Mesenchymal stem cell (in vitro differentiated cells and primary cell): ENCODE measurements at regions not wholly inside any gene's neighbourhood (a gene's known extent, or its start where the extent isn't known, plus 50 kb on each side); places are given as distances from the start of the nearest gene placed in this dataset.
A peak's percentile ranks its signal among the peaks of the same experiment; 100 is the strongest.
"Not testable (repeated sequence)": the region's sequence is repeated elsewhere in the genome, so short reads cannot be mapped to it uniquely, and the experiment has no call there.

Experiments
- DNase-seq: peaks from one replicate; pipeline ENCODE4 v3.0.0-alpha.2; 2013
- H2AFZ ChIP-seq: one replicate; pipeline ENCODE4 v1.6.1; 2013; ENCODE audit warnings: low read depth, mild to moderate bottlenecking, control low read depth, inconsistent platforms, low read length, moderate library complexity
- H2AK5ac ChIP-seq: 2 replicates; pipeline ENCODE4 v1.6.1; 2013; ENCODE audit warnings: low read length, moderate library complexity, mild to moderate bottlenecking, inconsistent platforms; ENCODE audit not compliant: severe bottlenecking
- H2BK120ac ChIP-seq: one replicate; pipeline ENCODE4 v1.6.1; 2013; ENCODE audit warnings: low read depth, mild to moderate bottlenecking, inconsistent platforms, low read length, moderate library complexity
- H2BK12ac ChIP-seq, 2 experiments: one replicate each; pipeline ENCODE4 v1.6.1; 2013; ENCODE audit warnings: inconsistent platforms in 2 of 2, low read length in 2 of 2, mild to moderate bottlenecking in 2 of 2, moderate library complexity in 2 of 2, control low read depth in 1 of 2
- H2BK15ac ChIP-seq: one replicate; pipeline ENCODE4 v1.6.1; 2013; ENCODE audit warnings: mild to moderate bottlenecking, low read depth, inconsistent platforms; ENCODE audit not compliant: poor library complexity, severe bottlenecking
- H2BK5ac ChIP-seq: 2 replicates; pipeline ENCODE4 v1.6.1; 2013; ENCODE audit warnings: low read depth, mild to moderate bottlenecking, low read length, control low read depth, inconsistent platforms; ENCODE audit not compliant: poor library complexity, severe bottlenecking
- H3K14ac ChIP-seq, 2 experiments: one replicate each; pipeline ENCODE4 v1.6.1; 2013; ENCODE audit warnings: inconsistent platforms in 2 of 2, low read length in 2 of 2, control low read depth in 1 of 2, mild to moderate bottlenecking in 1 of 2, moderate library complexity in 1 of 2
- H3K18ac ChIP-seq, 2 experiments: one replicate each; pipeline ENCODE4 v1.6.1; 2013; ENCODE audit warnings: inconsistent platforms in 2 of 2, low read length in 2 of 2, control low read depth in 1 of 2, low read depth in 1 of 2, mild to moderate bottlenecking in 1 of 2
- H3K23ac ChIP-seq, 2 experiments: one replicate each; pipeline ENCODE4 v1.6.1; 2013; ENCODE audit warnings: inconsistent platforms in 2 of 2, low read length in 2 of 2, mild to moderate bottlenecking in 2 of 2, moderate library complexity in 2 of 2, control low read depth in 1 of 2
- H3K27ac ChIP-seq: 2 replicates; pipeline ENCODE4 v1.5.1; 2013; ENCODE audit warnings: mild to moderate bottlenecking, moderate library complexity, low read length, control low read depth, inconsistent platforms; ENCODE audit not compliant: poor library complexity, severe bottlenecking
- H3K27me3 ChIP-seq, 2 experiments: 2 replicates each; pipeline versions ENCODE4 v1.6.1 to v1.7.0; 2013; ENCODE audit warnings: low read length in 2 of 2, mild to moderate bottlenecking in 2 of 2, moderate library complexity in 2 of 2, control low read depth in 1 of 2, inconsistent platforms in 1 of 2; ENCODE audit not compliant: control insufficient read depth in 1 of 2, insufficient read depth in 1 of 2
- H3K36me3 ChIP-seq, 2 experiments: 2 replicates each; pipeline versions ENCODE4 v1.6.1 to v1.7.0; 2013; ENCODE audit warnings: low read length in 2 of 2, control low read depth in 1 of 2, inconsistent platforms in 1 of 2, low read depth in 1 of 2, mild to moderate bottlenecking in 1 of 2; ENCODE audit not compliant: insufficient read depth in 2 of 2, control insufficient read depth in 1 of 2
- H3K4ac ChIP-seq, 2 experiments: one replicate each; pipeline ENCODE4 v1.6.1; 2013; ENCODE audit warnings: inconsistent platforms in 2 of 2, low read length in 2 of 2, mild to moderate bottlenecking in 2 of 2, moderate library complexity in 2 of 2, control low read depth in 1 of 2, low read depth in 1 of 2
- H3K4me1 ChIP-seq: 2 replicates; pipeline ENCODE4 v1.6.1; 2013; ENCODE audit warnings: low read depth, low read length, control low read depth; ENCODE audit not compliant: control insufficient read depth, insufficient read depth
- H3K4me2 ChIP-seq: 2 replicates; pipeline ENCODE4 v1.6.1; 2013; ENCODE audit warnings: low read length, mild to moderate bottlenecking, inconsistent platforms; ENCODE audit not compliant: poor library complexity, severe bottlenecking
- H3K4me3 ChIP-seq, 2 experiments: 2 replicates each; pipeline versions ENCODE4 v1.5.1 to v1.7.0; 2013; ENCODE audit warnings: low read length in 2 of 2, mild to moderate bottlenecking in 2 of 2, control low read depth in 1 of 2, low read depth in 1 of 2; ENCODE audit not compliant: insufficient read depth in 1 of 2
- H3K79me1 ChIP-seq: replicated peaks from 2 replicates; pipeline ENCODE4 v1.6.1; 2013; ENCODE audit warnings: mild to moderate bottlenecking, control low read depth, low read length, inconsistent platforms; ENCODE audit not compliant: poor library complexity, severe bottlenecking
- H3K9ac ChIP-seq: 2 replicates; pipeline ENCODE4 v1.7.0; 2013; ENCODE audit warnings: mild to moderate bottlenecking, low read length, moderate library complexity
- H3K9me3 ChIP-seq: 2 replicates; pipeline ENCODE4 v1.7.0; 2013; ENCODE audit warnings: mild to moderate bottlenecking, low read length; ENCODE audit not compliant: control insufficient read depth
- H4K8ac ChIP-seq: one replicate; pipeline ENCODE4 v1.6.1; 2013; ENCODE audit warnings: inconsistent platforms, mild to moderate bottlenecking, low read length, moderate library complexity
- H4K91ac ChIP-seq: one replicate; pipeline ENCODE4 v1.6.1; 2013; ENCODE audit warnings: mild to moderate bottlenecking, low read length, inconsistent platforms
- WGBS: methylation state at CpG from one replicate; pipeline ENCODE4 v1.1.7; 2013; ENCODE audit warnings: mixed read lengths; 5-methylcytosine and 5-hydroxymethylcytosine counted together

GRCh38 chr7:81829511-81829910, 59.7 kb upstream of the HGF start:
- not testable (repeated sequence) for H2AK5ac ChIP-seq, H2BK15ac ChIP-seq, H3K27ac ChIP-seq, H2BK120ac ChIP-seq, H2BK12ac ChIP-seq, H3K23ac ChIP-seq, H3K4ac ChIP-seq, H2BK5ac ChIP-seq, DNase-seq, H3K14ac ChIP-seq, H3K36me3 ChIP-seq, H3K9ac ChIP-seq, H3K79me1 ChIP-seq, H3K18ac ChIP-seq, H3K4me3 ChIP-seq, H2AFZ ChIP-seq, H3K27me3 ChIP-seq, H3K4me2 ChIP-seq, H3K4me1 ChIP-seq
- Histone ChIP-seq H3K9me3 (peaks cover 44% of the 10 kb centered on the region), H4K91ac (peak overlapping the region; percentile 4), H4K8ac (peak overlapping the region; percentile 60)
- 75% methylated on average over 4 of the region's 4 CpGs for WGBS

- no peak overlapping the region for H2BK15ac ChIP-seq
- no peaks in the 10 kb centered on the region for H3K9me3 ChIP-seq
- H4K8ac ChIP-seq, result no peak overlapping the region
- no peak overlapping the region for H2AFZ ChIP-seq
- no CpG with 5 or more reads among the region's 1 CpG for WGBS
- no peak overlapping the region for H2BK5ac ChIP-seq
- DNase-seq, result no peak
- no peak overlapping the region for H3K23ac ChIP-seq
- no peak overlapping the region for H2AK5ac ChIP-seq
- no peak overlapping the region for H2BK120ac ChIP-seq
- no peaks in the 10 kb centered on the region for H3K36me3 ChIP-seq
- H2BK12ac ChIP-seq, result no peak overlapping the region
- no peaks in the 10 kb centered on the region for H3K27me3 ChIP-seq
- H3K4ac ChIP-seq, result no peak overlapping the region
- H3K4me3 ChIP-seq, result no peak overlapping the region
- no peaks in the 10 kb centered on the region for H3K4me1 ChIP-seq
- H4K91ac ChIP-seq, result no peak overlapping the region
- H3K18ac ChIP-seq, result no peak overlapping the region
- no peaks in the 10 kb centered on the region for H3K79me1 ChIP-seq
- H3K9ac ChIP-seq, result no peak overlapping the region
- H3K4me2 ChIP-seq, result no peak overlapping the region
- H3K14ac ChIP-seq, result no peak overlapping the region
- no peak overlapping the region for H3K27ac ChIP-seq
Observed at GRCh38 chr7:81822811-81823210, 53.0 kb upstream of the HGF start.

GRCh38 chr7:81819861-81820260, 50.0 kb upstream of the HGF start:
- H3K4me3 ChIP-seq, result no peak overlapping the region

More at GRCh38 chr7:81819861-81820260, 50.0 kb upstream of the HGF start:
- no peak overlapping the region for H2BK15ac ChIP-seq
- H2AFZ ChIP-seq, result no peak overlapping the region
- no peaks in the 10 kb centered on the region for H3K36me3 ChIP-seq
- no peak overlapping the region for H2AK5ac ChIP-seq
- no peak overlapping the region for H3K9ac ChIP-seq
- H4K8ac ChIP-seq, result no peak overlapping the region
- no peak overlapping the region for H4K91ac ChIP-seq
- no peaks in the 10 kb centered on the region for H3K9me3 ChIP-seq
- no peak overlapping the region for H3K4me2 ChIP-seq
- no peak overlapping the region for H3K27ac ChIP-seq
- H3K14ac ChIP-seq, result no peak overlapping the region
- WGBS, result no CpG with 5 or more reads among the region's 1 CpG
- H3K4ac ChIP-seq, result no peak overlapping the region
- H3K27me3 ChIP-seq, result no peaks in the 10 kb centered on the region
- H2BK5ac ChIP-seq, result no peak overlapping the region
- H2BK12ac ChIP-seq, result no peak overlapping the region
- no peak overlapping the region for H2BK120ac ChIP-seq
- H3K18ac ChIP-seq, result no peak overlapping the region
- no peak overlapping the region for H3K23ac ChIP-seq
- H3K4me1 ChIP-seq, result no peaks in the 10 kb centered on the region
- no peak for DNase-seq
- H3K79me1 ChIP-seq, result no peaks in the 10 kb centered on the region
